NCI-H345 (cell line): ENCODE measurements at regions not wholly inside any gene's neighbourhood (a gene's known extent, or its start where the extent isn't known, plus 50 kb on each side); places are given as distances from the start of the nearest gene placed in this dataset.
A peak's percentile ranks its signal among the peaks of the same experiment; 100 is the strongest.

Source experiments
- DNase-seq: peaks from one replicate; lab custom pipeline; 2025; lab: John Stamatoyannopoulos, UW

DNA sequence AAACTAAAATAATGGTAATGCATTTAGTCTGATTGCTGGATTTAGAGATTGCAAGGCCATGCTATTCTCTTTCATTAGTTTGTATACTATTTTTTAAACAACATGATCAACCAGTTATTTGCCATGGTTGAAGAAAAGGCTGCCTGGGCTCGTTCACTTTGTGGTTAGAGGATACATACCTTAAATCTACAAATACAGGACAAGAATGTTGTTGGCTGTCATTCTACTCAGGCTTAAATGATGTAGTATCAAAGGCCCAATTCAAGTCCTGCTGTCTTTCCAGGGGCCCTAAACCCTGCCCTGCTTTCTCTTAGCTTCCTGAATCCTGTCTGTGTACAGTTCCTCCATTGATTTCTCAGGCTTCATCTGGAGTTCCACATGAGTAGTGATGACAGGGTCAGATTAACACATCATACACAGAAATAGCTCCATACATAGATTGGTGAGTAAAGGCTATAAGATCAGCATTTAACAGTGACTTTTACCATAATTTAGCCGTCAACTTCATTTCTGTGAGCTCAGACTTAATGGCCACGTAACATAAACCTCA, 114.9 kb upstream of the GPRIN3 start:
- no peak for DNase-seq

DNA sequence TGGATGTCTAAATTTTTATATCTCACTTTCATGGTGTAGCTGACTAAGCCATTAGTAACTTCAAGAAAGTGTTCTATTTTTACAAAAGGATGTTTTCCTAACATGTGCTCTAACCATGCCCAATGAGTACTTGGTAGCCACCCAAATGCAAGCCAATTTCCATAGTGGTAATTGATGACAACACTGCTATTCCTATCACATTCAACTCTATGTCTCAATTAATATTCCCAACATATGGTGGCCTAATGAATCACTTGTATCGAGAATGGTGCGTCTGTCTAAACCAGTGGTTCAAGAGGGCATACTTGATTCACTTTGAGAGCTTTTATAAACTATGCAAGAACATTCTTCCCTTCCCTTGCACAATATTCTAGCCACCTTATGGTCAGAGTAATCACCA, 112.9 kb upstream of the GPRIN3 start:
- DNase-seq, result no peak

DNA sequence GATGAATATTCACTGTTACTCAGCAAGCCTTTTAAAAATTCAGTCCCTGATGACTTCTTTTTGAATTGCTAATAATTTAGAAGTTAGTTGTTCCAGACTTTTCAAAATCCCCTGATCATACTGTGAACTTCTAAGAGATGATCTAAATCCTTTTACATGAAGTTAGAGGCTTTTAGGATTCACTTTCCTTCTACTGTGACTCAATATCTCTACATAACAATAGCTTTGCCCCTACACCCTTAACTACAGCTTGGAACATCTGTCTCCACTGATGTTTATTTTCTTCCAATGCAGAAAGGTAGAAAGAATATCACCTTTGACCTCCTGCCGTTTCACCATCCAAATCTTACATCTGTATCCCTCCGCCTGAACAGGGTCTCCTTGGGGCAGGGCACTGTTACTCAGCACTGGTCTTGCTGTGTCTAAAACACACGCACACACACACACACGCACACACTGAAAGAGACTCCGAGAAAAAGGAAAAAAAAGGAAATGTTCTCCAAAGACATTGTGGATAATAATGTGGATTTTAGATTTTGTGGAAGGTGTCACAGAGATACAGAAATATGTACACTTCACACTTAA, 111.6 kb upstream of the GPRIN3 start:
- DNase-seq, result no peak

DNA sequence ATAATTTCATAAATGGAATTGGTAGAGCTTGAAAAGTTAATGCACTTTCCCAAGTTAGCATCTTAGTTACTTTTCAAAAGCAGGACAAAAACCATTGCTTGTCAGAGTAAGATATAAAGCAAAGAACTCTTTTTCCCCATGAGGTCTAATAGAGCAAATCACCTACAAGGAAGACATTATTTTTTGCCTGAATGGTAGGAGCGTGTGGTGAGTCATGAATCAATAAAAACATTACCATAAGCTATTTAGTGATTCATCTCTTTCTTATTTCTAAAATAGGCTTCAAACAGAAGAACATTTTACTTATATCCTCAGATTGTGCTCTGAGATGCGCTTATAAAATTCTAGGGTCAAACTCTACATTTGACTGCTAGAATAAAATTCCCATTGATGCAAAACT, 109.4 kb upstream of the GPRIN3 start:
- DNase-seq, result no peak

DNA sequence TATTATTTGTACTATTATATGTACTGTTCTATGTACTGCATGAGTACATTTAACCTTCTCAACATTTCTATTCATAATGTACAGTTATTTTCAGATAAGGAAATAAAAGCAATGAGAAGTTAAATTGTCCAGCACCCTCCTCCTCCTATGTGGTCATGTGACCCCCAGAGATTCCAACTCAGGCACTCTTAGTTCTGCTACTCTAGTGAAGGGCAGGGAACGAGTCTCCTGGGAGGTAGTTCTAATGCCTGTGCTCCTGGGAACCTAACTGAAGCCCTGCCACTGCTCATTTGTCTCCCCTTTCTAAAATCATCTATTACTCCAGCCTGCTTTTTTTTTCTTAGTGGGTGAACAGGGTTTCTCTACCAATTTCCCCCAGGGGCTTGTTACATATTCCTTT, 105.9 kb upstream of the GPRIN3 start:
- DNase-seq, result no peak

DNA sequence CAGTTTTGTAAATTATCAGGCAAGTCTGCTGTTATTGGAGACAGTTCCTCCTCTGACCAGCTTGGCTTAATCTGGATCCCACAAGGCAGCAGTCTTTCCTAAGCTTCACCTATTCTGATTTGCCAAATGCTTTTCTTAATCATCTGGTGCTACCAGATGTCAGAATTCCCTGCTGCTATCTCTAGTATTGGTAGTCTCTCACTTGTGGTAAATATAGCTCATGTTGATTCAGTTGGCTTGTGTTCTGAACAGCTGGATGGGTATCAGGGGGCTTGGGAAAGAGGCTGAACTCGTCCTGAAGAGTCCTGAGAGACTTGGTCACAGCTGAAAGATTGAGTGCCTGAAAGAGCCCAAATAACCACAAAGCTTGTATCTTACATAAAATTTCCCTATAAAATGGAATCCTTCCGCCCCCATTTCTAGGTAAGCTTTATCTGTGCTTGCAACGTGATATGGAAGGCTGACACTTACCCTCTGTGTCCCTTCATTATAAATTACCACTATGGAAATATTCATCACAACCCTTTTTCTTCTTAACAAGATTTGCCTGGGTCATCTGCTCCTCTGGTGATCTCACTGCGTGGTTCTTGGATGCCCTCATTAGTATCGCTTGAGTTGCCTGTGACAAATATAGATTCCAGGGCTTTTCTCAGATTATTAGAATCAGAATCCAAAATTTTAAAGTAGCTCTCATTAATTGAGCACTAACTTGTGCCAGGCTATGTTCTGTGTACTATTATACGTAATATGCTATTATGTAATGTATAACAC, 104.1 kb upstream of the GPRIN3 start:
- no peak for DNase-seq

DNA sequence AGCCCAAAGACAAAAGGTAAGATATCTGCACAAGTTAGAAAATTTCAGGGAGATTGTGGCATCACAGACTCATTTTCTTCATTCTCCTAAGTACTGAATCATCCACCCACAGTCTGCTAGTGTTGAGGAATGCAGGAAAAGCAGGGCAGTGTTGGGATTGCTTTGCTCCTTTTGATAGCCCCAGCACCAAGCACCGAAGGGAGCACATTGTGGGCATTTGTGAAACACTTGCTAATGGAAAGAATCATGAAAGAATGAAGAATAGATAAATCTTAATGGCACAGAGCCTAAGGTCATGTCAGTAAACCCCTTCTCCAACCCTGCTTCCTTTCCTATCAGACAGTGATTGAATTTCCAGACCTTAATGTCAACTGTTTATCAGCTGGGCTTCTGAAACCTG, 103.1 kb upstream of the GPRIN3 start:
- no peak for DNase-seq

DNA sequence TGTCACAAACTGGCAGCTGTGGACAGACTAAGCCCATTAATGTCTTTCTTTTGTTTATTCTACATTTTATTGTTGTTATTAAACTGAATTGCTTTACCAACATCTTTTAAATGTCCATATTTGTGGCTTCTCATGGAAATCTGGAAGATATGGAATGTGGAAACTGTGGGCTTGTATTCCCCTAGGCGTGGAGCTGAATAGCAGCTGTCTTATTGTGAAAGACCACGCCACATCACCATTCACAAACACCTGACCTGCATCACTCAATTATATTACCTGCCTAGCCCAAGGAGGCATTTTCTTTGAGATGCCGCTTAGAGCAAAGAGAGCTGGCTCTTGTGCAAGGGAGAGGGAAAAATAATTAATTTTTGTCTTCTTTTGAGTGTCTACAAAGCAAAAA, 96.9 kb upstream of the GPRIN3 start:
- DNase-seq, result no peak

DNA sequence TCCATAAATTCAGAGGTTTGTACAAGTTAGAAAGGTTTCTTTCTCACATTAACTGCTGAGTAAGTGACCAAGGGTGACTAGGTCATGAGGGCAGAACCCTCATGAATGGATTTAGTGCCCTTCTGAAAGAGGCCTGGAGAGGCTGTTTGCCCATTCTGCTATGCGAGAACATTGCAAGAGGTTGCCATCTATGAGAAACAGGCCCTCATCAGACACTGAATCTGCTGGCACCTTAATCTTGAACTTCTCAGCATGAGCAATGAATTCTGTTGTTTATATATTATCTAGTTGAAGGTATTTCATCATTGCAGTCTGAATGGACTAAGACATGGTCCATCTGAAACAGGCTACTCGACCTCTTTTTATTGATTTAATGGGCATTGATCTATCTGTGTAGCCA, 96.2 kb upstream of the GPRIN3 start:
- DNase-seq, result no peak

DNA sequence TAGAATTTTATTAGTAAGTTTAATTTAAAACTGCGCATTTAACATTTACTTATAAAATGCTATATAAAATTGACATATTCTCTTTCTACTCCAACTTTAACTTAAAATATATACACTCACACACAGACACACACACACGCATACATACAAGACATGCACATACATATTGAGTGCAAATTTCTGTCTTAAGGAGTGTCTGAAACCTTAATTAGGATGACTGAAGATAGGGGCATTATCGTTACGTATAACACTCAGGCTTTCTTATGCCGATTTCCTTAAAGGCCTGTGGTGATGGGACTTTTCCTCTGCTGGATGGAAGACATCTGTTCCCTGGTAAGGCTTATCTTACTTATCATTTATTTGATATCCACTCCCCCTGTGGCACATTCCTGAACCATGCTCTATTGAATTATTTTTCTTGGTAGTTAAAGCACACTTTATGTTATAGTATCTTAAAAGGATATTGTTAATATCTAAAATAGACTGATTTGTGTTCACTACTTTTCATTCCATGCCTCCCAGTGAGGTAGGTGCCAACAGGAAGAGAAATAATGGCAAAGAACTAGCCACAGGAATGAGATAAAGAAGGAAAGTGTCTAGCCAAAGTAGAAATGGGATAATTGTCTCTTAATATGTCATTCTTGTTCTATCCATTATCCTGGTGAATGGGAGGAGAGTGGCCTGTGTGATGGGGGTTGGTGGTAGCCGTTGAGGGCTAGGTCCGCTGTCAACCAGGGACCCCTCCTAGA, 92.9 kb upstream of the GPRIN3 start:
- no peak for DNase-seq

DNA sequence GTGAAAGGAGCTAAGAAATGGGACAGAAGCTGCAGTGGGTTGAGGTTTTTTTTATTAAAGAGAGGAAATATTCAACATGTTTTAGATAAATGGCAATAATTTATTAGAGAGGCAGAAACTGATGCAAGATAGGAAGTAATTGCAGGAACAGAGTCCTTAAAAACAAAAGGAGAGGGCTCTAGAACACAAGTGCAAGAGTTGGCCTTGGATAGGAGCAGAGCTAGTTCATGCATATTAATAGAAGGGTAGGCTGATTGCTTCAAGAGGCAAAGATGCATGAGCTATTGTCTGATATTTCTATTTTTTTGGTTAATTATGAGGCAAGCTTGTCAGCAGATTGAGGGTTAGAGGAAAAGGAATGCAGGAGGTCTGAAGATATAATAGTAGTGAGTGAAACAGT, 91.0 kb upstream of the GPRIN3 start:
- no peak for DNase-seq

DNA sequence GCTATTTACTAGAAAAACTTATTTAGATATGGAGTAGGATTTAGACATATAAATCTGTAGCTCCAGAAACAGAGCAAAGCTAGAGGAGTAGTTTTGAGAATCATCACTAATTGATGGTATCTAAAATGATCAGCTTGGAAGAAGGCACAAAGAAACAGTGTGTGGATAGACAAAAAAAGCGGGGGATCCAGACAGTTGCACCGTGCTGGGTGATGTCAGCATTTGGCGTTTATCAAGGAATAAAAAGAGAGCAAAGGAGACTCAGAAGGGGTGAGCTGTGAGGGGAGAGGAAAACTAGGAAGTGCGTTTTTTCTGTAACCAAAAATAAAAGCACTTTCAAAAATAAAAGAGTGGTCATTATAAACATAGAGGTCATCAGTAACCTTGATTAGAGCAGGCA, 90.5 kb upstream of the GPRIN3 start:
- no peak for DNase-seq

DNA sequence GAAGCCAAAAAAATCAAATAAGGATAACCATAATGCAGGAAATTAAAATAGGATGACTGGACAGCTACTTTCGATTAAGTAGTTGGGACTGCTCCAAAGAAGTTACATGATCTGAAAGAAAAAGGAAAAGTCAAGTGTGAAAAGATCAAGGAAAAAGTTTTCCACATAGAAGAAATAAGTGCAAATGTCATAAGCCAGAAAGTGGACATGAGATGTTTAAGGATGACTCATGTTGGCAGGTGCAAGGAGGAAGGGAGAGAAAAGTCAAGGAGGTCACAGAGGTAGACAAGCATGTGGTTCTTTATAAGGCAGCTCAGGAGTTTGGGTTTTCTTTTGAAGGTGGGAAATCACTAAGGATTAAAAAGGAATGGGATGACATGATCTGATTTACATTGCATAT, 89.8 kb upstream of the GPRIN3 start:
- no peak for DNase-seq

DNA sequence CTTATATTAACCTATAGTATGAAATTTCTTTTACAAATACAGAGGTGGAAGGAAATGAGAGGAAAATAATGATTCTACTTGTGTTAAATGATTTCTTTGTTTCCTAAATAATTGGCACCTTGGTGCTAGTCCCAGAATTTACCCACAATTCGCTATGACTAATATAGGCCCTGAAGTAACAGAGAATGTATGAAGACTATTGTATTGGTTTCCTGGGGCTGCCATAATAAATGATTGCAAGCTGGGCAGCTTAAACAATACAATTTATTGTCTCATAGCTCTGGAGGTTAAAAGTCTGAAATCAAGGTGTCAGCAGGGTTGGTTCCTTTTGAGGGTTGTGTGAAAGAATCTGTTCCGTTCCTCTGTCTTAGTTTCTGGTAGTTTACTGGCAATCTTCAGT, 74.8 kb upstream of the GPRIN3 start:
- DNase-seq, result no peak

DNA sequence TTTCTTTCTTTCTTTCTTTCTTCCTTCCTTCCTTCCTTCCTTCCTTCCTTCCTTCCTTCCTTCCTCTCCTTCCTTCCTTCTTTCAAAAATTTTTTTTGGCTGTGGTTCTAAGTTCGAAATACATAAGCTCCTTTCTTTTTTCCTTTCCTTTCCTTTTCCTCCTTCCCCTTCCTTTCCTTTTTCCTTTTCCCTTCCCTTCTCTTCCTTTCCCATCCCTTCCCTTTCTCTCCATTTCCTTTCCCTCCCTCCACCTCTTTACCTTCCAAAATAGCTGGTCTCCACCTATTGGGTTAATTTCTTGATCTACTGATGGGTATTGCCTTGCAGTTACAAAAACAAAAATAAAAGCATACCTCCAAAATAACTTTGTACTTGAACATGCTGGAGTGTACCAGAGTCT, 73.4 kb upstream of the GPRIN3 start:
- DNase-seq, result no peak

DNA sequence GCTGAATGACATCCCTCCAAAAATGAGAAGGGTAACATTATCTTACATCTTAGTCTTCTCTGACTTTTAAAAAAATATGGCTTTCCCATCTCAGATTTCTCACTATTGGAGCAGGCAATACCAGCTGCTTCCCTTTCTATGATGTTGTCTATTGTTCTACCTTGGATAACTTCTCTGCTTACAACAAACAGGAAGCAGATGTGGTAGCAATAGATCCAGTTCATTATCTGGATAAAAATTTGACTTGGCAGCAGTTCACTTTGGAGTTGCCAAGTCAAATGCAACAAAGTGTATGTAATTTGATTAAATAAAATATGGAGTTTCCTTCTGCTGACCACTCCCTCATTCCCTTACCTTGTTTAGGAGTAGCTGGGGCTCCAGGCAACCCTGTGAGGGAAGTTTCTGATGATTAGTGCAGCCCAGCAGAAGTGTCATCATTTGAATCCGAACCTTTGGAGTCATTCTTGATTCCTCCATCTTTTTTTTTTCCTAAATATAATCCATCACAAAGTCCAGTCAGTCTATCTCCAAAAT, 72.0 kb upstream of the GPRIN3 start:
- peak; percentile 68 for DNase-seq

DNA sequence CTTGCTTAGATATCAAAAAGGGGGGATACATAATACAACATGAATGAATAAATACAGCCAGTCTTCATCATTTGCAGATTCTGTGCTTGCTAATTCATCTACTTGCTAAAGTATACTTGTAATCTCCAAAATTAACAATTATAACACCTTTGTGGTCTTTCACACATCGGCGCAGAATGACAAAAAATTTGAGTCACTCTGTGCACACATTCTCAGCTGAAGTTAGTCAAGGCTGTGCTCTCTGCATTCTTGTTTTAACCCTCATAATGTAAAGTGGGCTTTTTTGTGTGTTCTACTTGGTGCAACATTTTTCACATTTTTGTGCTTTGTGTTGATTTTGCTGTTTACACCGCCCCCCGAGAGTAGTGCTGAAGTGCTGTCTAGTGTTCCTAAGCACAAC, 65.8 kb upstream of the GPRIN3 start:
- DNase-seq, result no peak

DNA sequence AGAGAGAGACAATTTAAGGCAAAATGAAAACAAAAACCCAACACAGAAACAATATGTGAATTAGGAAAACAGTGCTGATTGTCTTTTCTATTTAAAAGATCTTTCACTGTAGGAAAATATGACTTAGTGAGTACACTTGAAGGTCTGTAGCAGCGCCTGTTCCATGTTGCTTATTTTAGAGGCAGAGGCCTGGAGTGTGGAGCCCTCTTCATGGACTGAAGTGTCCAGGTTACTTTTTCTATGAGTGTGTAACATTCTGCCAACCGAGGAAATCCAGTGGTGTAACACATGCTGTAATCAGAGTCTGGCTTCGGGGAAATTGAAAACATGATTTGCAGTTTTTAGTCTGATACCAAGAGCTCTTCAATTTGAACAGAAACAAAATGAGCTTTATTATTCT, 64.0 kb upstream of the GPRIN3 start:
- DNase-seq, result no peak

DNA sequence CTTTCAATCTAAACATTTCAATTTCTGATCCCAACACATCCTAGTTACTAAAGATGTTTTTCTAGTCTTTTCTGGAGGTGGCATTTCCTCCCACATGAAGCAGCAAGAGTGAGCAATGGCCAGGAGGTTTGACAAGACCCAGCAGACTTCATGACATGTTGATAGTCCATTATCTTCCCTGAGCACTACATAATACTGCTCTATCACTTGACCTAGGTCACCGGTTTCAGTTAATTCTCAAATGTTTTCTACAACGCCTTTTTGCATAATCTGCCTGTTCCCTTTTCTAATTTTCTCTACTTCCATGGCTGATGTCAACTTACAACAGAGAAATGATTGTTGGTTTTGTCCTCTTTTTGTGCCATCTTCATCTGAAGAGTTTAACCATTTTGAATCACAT, 62.0 kb upstream of the GPRIN3 start:
- no peak for DNase-seq

DNA sequence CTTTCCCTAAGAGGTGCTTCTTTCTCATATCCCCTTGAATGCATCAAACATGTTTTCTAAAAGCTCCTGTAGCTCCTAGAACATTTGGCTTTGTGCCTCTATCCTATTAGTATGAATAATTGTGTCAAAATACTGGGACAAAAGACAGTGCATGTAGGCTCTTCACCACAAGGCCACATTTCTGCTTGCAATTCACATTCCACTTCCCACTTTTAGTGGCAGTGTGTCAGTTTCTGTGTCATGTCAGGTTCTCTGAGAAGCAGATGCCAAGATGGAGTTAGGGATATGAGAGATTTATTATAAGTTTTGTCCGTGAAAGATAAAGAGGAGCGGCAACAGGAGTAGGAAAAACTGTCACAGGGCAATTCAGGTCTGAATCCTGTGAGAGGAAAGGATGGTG, 61.3 kb upstream of the GPRIN3 start:
- DNase-seq, result no peak

DNA sequence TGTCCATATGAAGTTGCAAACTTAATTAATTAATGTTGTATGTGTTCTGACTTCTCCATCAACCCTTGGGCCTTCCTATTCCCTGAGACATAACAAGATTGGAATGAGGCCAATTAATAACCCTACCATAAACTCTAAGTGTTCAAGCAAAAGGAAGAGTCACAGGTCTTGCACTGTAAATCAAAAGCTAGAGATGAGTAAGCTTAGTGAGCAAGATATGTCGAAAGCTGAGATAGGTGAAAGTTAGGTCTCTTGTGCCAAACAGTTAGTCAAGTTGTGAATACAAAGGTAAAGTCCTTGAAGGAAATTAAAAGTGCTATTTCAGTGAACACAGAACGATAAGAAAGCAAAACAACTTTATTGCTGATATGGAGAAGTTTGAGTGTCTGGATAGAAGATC, 58.2 kb upstream of the GPRIN3 start:
- DNase-seq, result no peak

DNA sequence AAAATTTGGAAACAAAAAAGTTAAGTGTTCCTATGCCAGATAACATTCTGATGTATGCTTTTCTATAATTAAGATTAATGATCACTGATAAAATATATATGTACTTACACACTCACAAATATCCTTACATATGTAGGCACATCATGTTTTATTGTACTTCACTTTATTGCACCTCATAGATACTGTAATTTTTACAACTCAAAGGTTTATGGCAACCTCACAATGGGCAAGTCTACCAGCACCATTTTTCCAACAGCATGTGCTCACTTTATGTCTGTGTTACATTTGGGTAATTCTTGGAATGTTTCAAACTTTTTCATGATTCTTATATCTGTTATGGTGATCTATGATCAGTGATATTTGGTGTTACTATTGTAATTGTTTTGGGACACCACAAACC, 57.8 kb upstream of the GPRIN3 start:
- no peak for DNase-seq

DNA sequence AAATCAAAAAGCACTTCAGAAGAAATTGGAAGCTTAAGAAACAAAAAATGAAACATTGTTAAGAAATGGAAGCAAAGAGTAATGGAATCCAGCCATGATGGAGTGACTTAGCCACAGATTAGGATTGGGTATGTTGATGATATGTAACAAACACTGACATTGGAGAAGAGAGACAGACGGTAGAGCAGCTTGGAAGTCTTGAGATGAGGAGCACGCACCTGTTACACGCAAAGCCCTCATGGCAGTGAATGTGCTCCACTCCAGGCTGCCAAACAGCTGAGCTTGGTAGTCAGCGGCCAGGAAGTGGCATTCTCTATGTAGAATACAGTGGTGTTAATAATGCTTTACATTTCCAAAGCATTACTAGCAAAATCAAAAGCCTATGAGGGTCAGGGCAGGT, 56.9 kb upstream of the GPRIN3 start:
- DNase-seq, result no peak
